ENCODE measurements at regions not wholly inside any gene's neighbourhood (a gene's known extent, or its start where the extent isn't known, plus 50 kb on each side); places are given as distances from the start of the nearest gene placed in this dataset.
"Not testable (repeated sequence)": the region's sequence is repeated elsewhere in the genome, so short reads cannot be mapped to it uniquely, and the experiment has no call there.

DNA sequence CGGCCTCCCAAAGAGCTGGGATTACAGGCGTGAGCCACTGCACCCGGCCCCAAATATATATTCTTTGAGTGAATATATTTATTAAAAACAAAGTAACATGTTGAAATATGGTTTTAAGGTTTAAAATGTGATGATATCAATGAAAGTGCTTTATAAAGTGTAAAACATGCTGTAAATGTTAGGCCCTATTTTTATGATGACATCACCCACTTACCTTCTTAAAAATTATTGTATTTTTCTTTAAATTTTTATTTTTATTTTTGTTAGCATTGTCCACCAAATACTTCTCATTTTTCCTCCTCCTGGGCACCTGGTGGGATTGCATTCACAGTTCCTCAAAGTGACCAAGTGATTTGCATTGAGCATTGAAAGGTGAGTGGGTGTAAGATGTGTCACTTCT is 152.6 kb upstream of the TBX3 start:
- Histone ChIP-seq H3K27ac (no peak overlapping the region), H3K4me3 (no peak overlapping the region), H3K27me3 (no peaks in the 10 kb centered on the region), H3K36me3 (no peaks in the 10 kb centered on the region), H3K4me1 (no peaks in the 10 kb centered on the region), H3K9me3 (no peaks in the 10 kb centered on the region)
- DNase-seq (no peak), ATAC-seq (no peak)
- intact Hi-C loops (cut with DNase I; ENCODE audit: low total_unique reads) (no loop called here), in situ Hi-C loops (cut with MboI; ENCODE audit: low sequenced_read_pairs in 4 of 4) (no loop called here)
- TF ChIP-seq POLR2A (IDR thresholded peaks at IDR 0.05): no peak
- TF ChIP-seq CTCF (IDR thresholded peaks at IDR 0.05 in 4 of 5, conservative IDR thresholded peaks at IDR 0.05 in 1 of 5): no peak

GRCh38 chr12:114835031-114835430 is 151.1 kb upstream of the TBX3 start:
- Histone ChIP-seq H3K36me3 (no peaks in the 10 kb centered on the region), H3K4me1 (no peaks in the 10 kb centered on the region), H3K4me3 (no peak overlapping the region), H3K27me3 (no peaks in the 10 kb centered on the region), H3K27ac (no peak overlapping the region), H3K9me3 (no peaks in the 10 kb centered on the region)
- ATAC-seq (no peak), DNase-seq (no peak)
- intact Hi-C loops (cut with DNase I; ENCODE audit: low total_unique reads) (no loop called here), in situ Hi-C loops (cut with MboI; ENCODE audit: low sequenced_read_pairs in 4 of 4) (no loop called here)
- TF ChIP-seq POLR2A (IDR thresholded peaks at IDR 0.05) (no peak), CTCF (IDR thresholded peaks at IDR 0.05 in 4 of 5, conservative IDR thresholded peaks at IDR 0.05 in 1 of 5) (no peak)

DNA sequence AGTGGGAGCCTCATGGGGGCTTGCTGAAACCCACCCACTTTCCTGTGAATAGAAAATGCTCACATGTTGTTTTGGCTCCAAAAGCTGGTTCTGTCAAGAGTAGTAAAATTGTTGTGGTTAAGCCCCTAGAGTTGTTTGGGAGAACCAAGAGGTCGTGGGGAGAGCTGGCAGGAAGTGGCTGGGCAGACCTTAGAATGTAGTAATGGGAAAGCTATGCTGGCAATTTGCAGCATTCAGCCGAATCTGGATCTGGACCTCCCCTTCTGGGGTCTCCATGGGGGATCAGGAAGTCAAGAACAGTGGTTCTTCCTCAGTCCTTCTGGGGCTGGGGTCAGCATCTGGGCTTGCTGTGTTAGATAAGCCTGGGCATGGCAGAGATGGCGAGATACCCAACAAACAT is 150.6 kb upstream of the TBX3 start:
- Histone ChIP-seq H3K27ac (no peak overlapping the region), H3K4me1 (no peaks in the 10 kb centered on the region), H3K36me3 (no peaks in the 10 kb centered on the region), H3K9me3 (no peaks in the 10 kb centered on the region), H3K27me3 (no peaks in the 10 kb centered on the region), H3K4me3 (no peak overlapping the region)
- ATAC-seq: no peak
- intact Hi-C loops (cut with DNase I; ENCODE audit: low total_unique reads): no loop called here
- no peak for DNase-seq
- TF ChIP-seq CTCF (IDR thresholded peaks at IDR 0.05 in 4 of 5, conservative IDR thresholded peaks at IDR 0.05 in 1 of 5): no peak
- no peak for TF ChIP-seq POLR2A (IDR thresholded peaks at IDR 0.05)
- in situ Hi-C loops (cut with MboI; ENCODE audit: low sequenced_read_pairs in 4 of 4): no loop called here

DNA sequence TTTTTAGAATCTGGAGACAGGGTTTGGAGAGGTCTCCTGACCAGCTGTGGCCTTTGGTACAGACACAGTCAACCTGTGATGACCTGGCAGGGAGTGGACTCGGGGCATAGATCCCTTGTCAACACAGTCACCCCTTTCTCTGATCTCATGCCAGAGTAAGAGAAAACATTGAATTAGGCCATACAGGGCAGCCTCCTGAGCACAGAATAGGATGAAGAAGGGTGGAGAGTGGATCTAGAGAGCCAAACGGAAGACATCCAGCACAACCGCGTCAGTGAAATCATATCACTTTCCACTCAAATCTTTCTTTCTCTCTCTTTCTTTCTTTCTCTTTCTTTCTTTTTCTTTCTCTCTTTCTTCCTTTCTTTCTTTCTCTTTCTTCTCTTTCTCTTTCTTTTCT is 145.9 kb upstream of the TBX3 start:
- intact Hi-C loops (cut with DNase I; ENCODE audit: low total_unique reads): no loop called here
- DNase-seq: no peak
- H3K9me3 ChIP-seq: no peaks in the 10 kb centered on the region
- no peak overlapping the region for H3K27ac ChIP-seq
- H3K4me1 ChIP-seq: no peaks in the 10 kb centered on the region
- in situ Hi-C loops (cut with MboI; ENCODE audit: low sequenced_read_pairs in 4 of 4): no loop called here
- H3K36me3 ChIP-seq: no peaks in the 10 kb centered on the region
- no peaks in the 10 kb centered on the region for H3K27me3 ChIP-seq
- ATAC-seq: no peak
- TF ChIP-seq CTCF (IDR thresholded peaks at IDR 0.05 in 4 of 5, conservative IDR thresholded peaks at IDR 0.05 in 1 of 5) (no peak), POLR2A (IDR thresholded peaks at IDR 0.05) (no peak)
- H3K4me3 ChIP-seq: no peak overlapping the region

- H3K4me1 ChIP-seq; H3K9me3 ChIP-seq; ATAC-seq; DNase-seq; H3K36me3 ChIP-seq; H3K27me3 ChIP-seq; H3K4me3 ChIP-seq; H3K27ac ChIP-seq; in situ Hi-C loops (cut with MboI; ENCODE audit: low sequenced_read_pairs in 4 of 4); intact Hi-C loops (cut with DNase I; ENCODE audit: low total_unique reads): not testable (repeated sequence)
Observed at GRCh38 chr12:114829244-114829643, 145.3 kb upstream of the TBX3 start.

Data from gastrocnemius medialis (tissue), 4 donors.